ENCODE measurements at regions not wholly inside any gene's neighbourhood (a gene's known extent, or its start where the extent isn't known, plus 50 kb on each side); places are given as distances from the start of the nearest gene placed in this dataset.
"Not testable (repeated sequence)": the region's sequence is repeated elsewhere in the genome, so short reads cannot be mapped to it uniquely, and the experiment has no call there.

- no peak for DNase-seq (ENCODE audit: low spot score)
These were observed 81.9 kb upstream of the PTPN1 start for GRCh38 chr20:50428097-50428828.

GRCh38 chr20:50429412-50429811 is 80.8 kb upstream of the PTPN1 start:
- DNase-seq (ENCODE audit: low spot score) = no peak

- no peak for DNase-seq (ENCODE audit: low spot score)
These were observed 79.1 kb upstream of the PTPN1 start for GRCh38 chr20:50431066-50431450.

- DNase-seq (ENCODE audit: low spot score) = no peak
These were observed 77.0 kb upstream of the PTPN1 start for GRCh38 chr20:50433001-50433761.

GRCh38 chr20:50434321-50434652 is 75.9 kb upstream of the PTPN1 start:
- DNase-seq (ENCODE audit: low spot score) = no peak

GRCh38 chr20:50434653-50435396 is 75.4 kb upstream of the PTPN1 start:
- DNase-seq (ENCODE audit: low spot score) = no peak

DNA sequence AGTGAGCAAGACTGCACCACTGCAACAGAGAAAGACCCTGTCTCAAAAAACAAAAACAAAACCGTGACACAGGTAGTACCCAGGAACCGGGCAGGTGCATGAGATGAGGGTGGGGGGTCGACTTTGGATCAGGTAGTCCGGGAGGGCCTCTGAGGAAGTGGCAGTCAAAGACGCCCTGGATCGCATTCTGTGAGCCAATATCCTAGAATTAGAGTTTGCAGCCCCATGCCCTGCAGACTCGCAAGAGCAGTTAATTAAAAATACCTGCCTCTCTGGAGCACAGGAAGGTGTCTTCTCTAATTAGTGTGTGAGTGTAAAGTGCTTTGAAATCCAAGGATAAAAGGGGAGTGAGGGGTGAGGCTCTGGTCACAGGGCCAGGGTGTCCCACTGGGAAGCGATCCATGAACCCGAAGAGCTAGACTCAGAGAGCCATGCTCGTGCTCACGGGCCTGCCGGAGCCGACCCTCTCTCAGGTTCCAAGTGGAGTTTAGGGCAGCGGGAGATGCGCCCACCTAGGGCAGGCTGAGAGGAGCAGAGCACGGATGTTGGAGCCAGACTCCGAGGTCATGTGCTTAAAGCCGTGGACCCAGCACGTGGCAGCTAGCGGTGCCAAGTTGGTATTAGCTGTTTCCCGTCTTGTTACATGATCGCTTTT is 74.7 kb upstream of the PTPN1 start:
- no peak for DNase-seq (ENCODE audit: low spot score)

- no peak for DNase-seq (ENCODE audit: low spot score)
These were observed 74.0 kb upstream of the PTPN1 start for GRCh38 chr20:50436052-50436656.

- no peak for DNase-seq (ENCODE audit: low spot score)
These were observed 73.5 kb upstream of the PTPN1 start for GRCh38 chr20:50436696-50437095.

- no peak for DNase-seq (ENCODE audit: low spot score)
These were observed 71.2 kb upstream of the PTPN1 start for GRCh38 chr20:50438986-50439407.

GRCh38 chr20:50439539-50440453 is 70.4 kb upstream of the PTPN1 start:
- no peak for DNase-seq (ENCODE audit: low spot score)

GRCh38 chr20:50442512-50442911 is 67.7 kb upstream of the PTPN1 start:
- no peak for DNase-seq (ENCODE audit: low spot score)

- no peak for DNase-seq (ENCODE audit: low spot score)
These were observed 64.6 kb upstream of the PTPN1 start for GRCh38 chr20:50445354-50446151.

GRCh38 chr20:50446351-50447101 is 63.7 kb upstream of the PTPN1 start:
- no peak for DNase-seq (ENCODE audit: low spot score)

DNA sequence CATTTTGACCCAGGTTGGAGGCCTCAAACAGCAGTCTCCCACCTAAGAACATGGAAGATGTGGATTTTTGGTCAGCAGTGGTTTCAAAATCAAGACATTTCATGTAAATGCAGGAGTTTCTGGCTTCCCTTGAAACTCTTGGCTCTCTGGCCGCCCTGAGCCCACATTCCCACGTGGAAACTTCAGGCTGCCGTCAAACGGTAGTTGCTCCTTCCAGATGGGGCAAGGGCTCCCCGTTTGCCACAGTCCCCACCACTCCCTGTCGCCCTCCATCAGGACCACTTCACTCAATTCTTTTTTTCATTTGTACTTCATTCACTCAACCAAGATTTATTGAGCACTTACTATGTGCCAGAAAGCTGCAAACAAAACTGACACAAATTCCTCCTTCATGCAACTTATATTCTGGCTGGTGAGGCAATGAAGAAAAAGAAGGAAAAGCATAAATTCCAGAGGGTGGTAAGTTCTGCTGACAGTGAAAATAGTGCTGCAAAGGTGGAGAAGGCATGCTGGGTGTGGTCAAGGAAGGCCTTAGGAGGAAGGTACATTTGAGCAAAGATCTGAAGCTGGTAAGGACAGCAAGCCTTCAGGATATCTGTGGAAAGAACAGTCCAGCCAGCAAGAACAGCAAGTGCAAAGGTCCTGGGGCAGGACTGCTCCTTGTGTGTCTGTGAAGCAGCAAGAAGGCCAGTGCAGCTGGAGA is 62.9 kb upstream of the PTPN1 start:
- DNase-seq (ENCODE audit: low spot score) = no peak

DNA sequence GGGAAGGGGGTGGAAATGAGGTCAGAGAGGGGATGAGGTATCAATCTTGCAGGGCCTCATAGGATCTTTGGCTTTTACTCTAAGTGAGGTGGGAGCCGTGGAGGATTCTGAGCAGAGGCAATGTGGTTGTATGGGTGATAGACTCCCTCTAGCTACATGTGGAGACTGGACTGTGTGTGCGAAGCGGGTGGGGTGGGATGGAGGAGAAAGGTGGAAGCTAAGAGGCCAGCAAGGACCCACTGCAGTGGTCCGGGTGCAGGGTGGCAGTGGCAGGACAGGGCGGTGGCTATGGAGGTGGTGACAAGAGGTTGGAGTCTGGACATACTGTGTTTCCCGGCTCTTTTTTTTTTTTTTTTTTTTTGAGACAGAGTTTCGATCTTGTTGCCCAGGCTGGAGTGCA is 62.4 kb upstream of the PTPN1 start:
- DNase-seq (ENCODE audit: low spot score) = no peak

DNA sequence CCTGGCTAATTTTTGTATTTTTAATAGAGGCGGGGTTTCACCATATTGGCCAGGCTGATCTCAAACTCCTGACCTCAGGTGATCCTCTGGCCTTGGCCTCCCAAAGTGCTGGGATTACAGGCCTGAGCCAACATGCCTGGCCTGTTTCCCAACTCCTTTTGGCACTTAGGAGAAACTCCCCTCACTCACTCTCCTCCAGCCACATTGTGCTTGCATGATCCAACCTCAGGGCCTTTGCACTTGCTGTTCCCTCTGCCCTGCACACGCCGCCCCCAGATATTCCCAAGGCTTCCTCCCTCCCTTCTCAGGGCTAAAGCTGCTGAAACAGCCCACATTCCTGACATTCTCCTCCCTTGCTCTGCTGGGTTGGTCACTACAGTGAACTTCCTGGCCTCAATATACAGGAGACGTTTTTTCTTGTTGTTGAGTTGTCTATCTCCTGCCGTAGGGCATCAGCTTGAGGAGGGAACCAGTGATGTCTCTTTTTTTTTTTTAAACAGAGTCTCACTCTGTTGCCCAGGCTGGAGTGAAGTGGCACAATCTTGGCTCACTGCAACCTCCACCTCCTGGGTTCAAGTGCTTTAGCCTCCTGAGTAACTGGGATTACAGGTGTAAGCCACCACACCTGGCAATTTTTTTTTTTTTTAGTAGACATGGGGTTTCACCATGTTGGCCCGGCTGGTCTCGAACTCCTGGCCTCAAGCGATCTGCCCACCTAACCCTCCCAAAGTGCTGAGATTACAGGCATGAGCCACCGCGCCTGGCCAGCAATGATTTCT is 61.4 kb upstream of the PTPN1 start:
- DNase-seq (ENCODE audit: low spot score) = not testable (repeated sequence)

Measured in germinal center (tissue), 1 donor.